ENCODE measurements at regions not wholly inside any gene's neighbourhood (a gene's known extent, or its start where the extent isn't known, plus 50 kb on each side); places are given as distances from the start of the nearest gene placed in this dataset.

DNA sequence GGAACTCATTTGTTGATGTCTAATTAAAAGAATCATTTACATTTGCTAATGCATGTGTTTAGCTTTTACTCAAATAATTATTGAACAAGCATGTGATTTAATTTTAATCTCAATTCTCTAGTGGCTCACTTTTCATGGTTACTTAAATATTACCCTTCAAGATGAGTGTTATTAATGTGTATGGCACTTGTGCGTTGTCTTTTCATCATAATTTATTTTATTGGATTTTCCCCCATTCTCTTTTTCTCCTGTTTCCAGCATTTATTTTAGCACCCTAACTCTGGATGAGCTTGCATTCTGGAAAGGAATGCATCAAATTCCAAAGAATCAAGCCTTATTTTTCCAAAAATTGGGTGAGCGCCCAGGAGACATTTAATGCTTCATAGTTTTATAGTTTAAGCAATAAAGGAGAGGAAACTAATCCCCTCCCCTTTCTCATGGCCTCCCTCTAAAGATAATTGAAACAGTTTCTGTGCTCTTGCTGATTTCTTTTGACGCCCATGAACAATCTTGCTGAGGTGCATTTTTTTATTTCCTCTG lies 191.1 kb upstream of the FAT4 start:
- no peak overlapping the region for H3K4me3 ChIP-seq (ENCODE audit: low read length)
- no peak for DNase-seq (ENCODE audit: low read depth)
- TF ChIP-seq, protein P1, sequence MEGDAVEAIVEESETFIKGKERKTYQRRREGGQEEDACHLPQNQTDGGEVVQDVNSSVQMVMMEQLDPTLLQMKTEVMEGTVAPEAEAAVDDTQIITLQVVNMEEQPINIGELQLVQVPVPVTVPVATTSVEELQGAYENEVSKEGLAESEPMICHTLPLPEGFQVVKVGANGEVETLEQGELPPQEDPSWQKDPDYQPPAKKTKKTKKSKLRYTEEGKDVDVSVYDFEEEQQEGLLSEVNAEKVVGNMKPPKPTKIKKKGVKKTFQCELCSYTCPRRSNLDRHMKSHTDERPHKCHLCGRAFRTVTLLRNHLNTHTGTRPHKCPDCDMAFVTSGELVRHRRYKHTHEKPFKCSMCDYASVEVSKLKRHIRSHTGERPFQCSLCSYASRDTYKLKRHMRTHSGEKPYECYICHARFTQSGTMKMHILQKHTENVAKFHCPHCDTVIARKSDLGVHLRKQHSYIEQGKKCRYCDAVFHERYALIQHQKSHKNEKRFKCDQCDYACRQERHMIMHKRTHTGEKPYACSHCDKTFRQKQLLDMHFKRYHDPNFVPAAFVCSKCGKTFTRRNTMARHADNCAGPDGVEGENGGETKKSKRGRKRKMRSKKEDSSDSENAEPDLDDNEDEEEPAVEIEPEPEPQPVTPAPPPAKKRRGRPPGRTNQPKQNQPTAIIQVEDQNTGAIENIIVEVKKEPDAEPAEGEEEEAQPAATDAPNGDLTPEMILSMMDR (IDR thresholded peaks at IDR 0.05; ENCODE audit: insufficient read depth, low read depth, low read length, missing control alignments): no peak

GRCh38 chr4:125121581-125121980 lies 193.2 kb upstream of the FAT4 start:
- TF ChIP-seq, protein P1 (IDR thresholded peaks at IDR 0.05; ENCODE audit: insufficient read depth, low read depth, low read length, missing control alignments): no peak
- no peak for DNase-seq (ENCODE audit: low read depth)
- no peak overlapping the region for H3K4me3 ChIP-seq (ENCODE audit: low read length)

DNA sequence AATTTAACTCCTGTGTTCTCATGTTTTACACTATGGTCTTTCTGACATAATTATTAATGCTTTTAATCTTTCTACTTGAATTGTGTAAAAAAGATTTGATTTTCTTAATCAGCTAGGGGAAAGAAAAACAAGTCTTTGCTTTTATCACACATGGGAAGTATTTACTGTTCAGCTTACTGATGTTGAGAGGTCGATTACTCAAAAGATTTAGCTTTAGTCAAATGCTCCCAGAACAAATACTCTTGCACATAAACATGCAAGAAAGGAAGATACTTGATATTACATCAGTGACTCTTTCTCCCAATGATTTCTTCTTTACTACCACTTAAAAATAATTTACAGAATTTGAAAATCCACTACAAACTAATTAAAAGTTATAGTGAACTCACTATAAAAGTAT lies 198.3 kb upstream of the FAT4 start:
- TF ChIP-seq, protein P1 (IDR thresholded peaks at IDR 0.05; ENCODE audit: insufficient read depth, low read depth, low read length, missing control alignments): no peak
- DNase-seq (ENCODE audit: low read depth): no peak
- no peak overlapping the region for H3K4me3 ChIP-seq (ENCODE audit: low read length)

DNA sequence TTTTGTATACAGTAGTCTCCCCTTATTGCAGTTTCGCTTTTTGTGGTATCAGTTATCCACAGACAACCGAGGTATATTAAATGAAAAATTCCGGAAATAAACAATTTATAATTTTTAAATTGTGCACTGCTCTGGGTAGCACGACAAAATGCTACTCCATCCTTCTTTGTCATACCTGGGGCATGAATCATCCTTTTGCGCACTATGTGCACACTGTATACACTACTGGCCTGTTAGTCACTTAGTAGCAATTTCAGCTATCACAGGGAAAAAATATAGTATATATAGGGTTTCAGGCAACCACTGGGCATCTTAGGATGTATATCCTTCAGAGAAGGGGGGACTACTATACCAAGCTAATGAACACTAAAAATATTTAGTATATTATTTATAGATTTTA lies 198.8 kb upstream of the FAT4 start:
- TF ChIP-seq, protein P1 (IDR thresholded peaks at IDR 0.05; ENCODE audit: insufficient read depth, low read depth, low read length, missing control alignments): no peak
- DNase-seq (ENCODE audit: low read depth): peak; percentile 84
- no peak overlapping the region for H3K4me3 ChIP-seq (ENCODE audit: low read length)

GRCh38 chr4:125115476-125115875 lies 199.3 kb upstream of the FAT4 start:
- H3K4me3 ChIP-seq (ENCODE audit: low read length): no peak overlapping the region

GRCh38 chr4:125112536-125112935 lies 202.2 kb upstream of the FAT4 start:
- TF ChIP-seq, protein P1 (IDR thresholded peaks at IDR 0.05; ENCODE audit: insufficient read depth, low read depth, low read length, missing control alignments): no peak
- no peak overlapping the region for H3K4me3 ChIP-seq (ENCODE audit: low read length)
- no peak for DNase-seq (ENCODE audit: low read depth)

More at GRCh38 chr4:125115476-125115875, 199.3 kb upstream of the FAT4 start:
- TF ChIP-seq, protein P1 (IDR thresholded peaks at IDR 0.05; ENCODE audit: insufficient read depth, low read depth, low read length, missing control alignments): no peak
- DNase-seq (ENCODE audit: low read depth): no peak

DNA sequence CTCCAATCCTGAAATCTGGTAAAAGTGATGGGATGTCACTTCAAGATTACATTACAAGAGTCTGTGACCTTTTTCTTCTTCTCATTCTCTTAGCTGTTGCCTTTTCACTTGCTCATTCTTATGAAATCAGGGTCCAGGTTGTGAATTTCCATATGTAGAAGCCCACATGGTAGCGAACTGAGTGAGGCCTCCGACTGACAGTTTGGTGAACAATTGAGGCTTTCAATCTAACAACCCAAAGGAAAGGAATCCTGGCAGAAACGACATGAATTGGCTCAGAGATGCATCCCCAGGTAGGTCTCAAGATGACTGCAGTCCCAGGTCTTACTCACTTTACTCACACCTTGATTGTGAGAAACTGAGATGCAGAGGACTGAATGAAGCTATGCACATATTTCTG lies 203.4 kb upstream of the FAT4 start:
- no peak overlapping the region for H3K4me3 ChIP-seq (ENCODE audit: low read length)
- TF ChIP-seq, protein P1 (IDR thresholded peaks at IDR 0.05; ENCODE audit: insufficient read depth, low read depth, low read length, missing control alignments): no peak
- no peak for DNase-seq (ENCODE audit: low read depth)
